ENCODE measurements at regions not wholly inside any gene's neighbourhood (a gene's known extent, or its start where the extent isn't known, plus 50 kb on each side); places are given as distances from the start of the nearest gene placed in this dataset.
"Not testable (repeated sequence)": the region's sequence is repeated elsewhere in the genome, so short reads cannot be mapped to it uniquely, and the experiment has no call there.

GRCh38 chr14:38931969-38932652 lies 170.9 kb downstream of the SEC23A start:
- no peak for TF ChIP-seq CTCF (conservative IDR thresholded peaks at IDR 0.05; ENCODE audit: low read length)
- DNase-seq (ENCODE audit: low read depth), result no peak
- no peak overlapping the region for H3K4me3 ChIP-seq (ENCODE audit: low read length)

GRCh38 chr14:38930898-38931297 lies 172.1 kb downstream of the SEC23A start:
- DNase-seq (ENCODE audit: low read depth), result no peak
- no peak overlapping the region for H3K4me3 ChIP-seq (ENCODE audit: low read length)
- no peak for TF ChIP-seq CTCF (conservative IDR thresholded peaks at IDR 0.05; ENCODE audit: low read length)

- no peak overlapping the region for H3K4me3 ChIP-seq (ENCODE audit: low read length)
- no peak for TF ChIP-seq CTCF (conservative IDR thresholded peaks at IDR 0.05; ENCODE audit: low read length)
- no peak for DNase-seq (ENCODE audit: low read depth)
Measured at GRCh38 chr14:38930022-38930421, 173.0 kb downstream of the SEC23A start.

- no peak for TF ChIP-seq CTCF (conservative IDR thresholded peaks at IDR 0.05; ENCODE audit: low read length)
- H3K4me3 ChIP-seq (ENCODE audit: low read length), result no peak overlapping the region
- no peak for DNase-seq (ENCODE audit: low read depth)
Measured at GRCh38 chr14:38929416-38929815, 173.6 kb downstream of the SEC23A start.

- DNase-seq (ENCODE audit: low read depth); H3K4me3 ChIP-seq (ENCODE audit: low read length): not testable (repeated sequence)
Measured at GRCh38 chr14:38921893-38922292, 181.1 kb downstream of the SEC23A start.

- no peak for DNase-seq (ENCODE audit: low read depth)
- H3K4me3 ChIP-seq (ENCODE audit: low read length), result no peak overlapping the region
- TF ChIP-seq CTCF (conservative IDR thresholded peaks at IDR 0.05; ENCODE audit: low read length), result no peak
Measured at GRCh38 chr14:38915125-38915524, 187.9 kb downstream of the SEC23A start.

GRCh38 chr14:38910092-38910491 lies 192.9 kb downstream of the SEC23A start:
- DNase-seq (ENCODE audit: low read depth), result no peak
- TF ChIP-seq CTCF (conservative IDR thresholded peaks at IDR 0.05; ENCODE audit: low read length), result no peak
- no peak overlapping the region for H3K4me3 ChIP-seq (ENCODE audit: low read length)

GRCh38 chr14:38904959-38905358 lies 198.1 kb downstream of the SEC23A start:
- DNase-seq (ENCODE audit: low read depth), result no peak
- TF ChIP-seq CTCF (conservative IDR thresholded peaks at IDR 0.05; ENCODE audit: low read length), result no peak
- no peak overlapping the region for H3K4me3 ChIP-seq (ENCODE audit: low read length)
